ENCODE measurements at regions not wholly inside any gene's neighbourhood (a gene's known extent, or its start where the extent isn't known, plus 50 kb on each side); places are given as distances from the start of the nearest gene placed in this dataset.

GRCh38 chr11:97111559-97111958 is 721.7 kb downstream of the JRKL start:
- TF ChIP-seq CTCF (IDR thresholded peaks at IDR 0.05 in 4 of 5, conservative IDR thresholded peaks at IDR 0.05 in 1 of 5) (no peak), POLR2A (IDR thresholded peaks at IDR 0.05) (no peak)

Measured in gastrocnemius medialis (tissue), 4 donors.